ENCODE measurements at regions not wholly inside any gene's neighbourhood (a gene's known extent, or its start where the extent isn't known, plus 50 kb on each side); places are given as distances from the start of the nearest gene placed in this dataset.

- intact Hi-C loops (cut with micrococcal nuclease): no loop called here
- ChIA-PET CTCF (no interaction called here), POLR2A (no interaction called here)
- H4K20me1 ChIP-seq (replicated peaks; ENCODE audit: control insufficient read depth, extremely low read depth, insufficient read depth, low read length): no peaks in the 10 kb centered on the region
- no peak overlapping the region for H3K4me3 ChIP-seq (replicated peaks in 1 of 3; ENCODE audit: insufficient read depth in 1 of 3, low read depth in 1 of 3, low read length in 3 of 3)
- H2AFZ ChIP-seq (ENCODE audit: low read depth, low read length): no peak overlapping the region
- BruUV-seq (replicated peaks): no TSS peak
- dilution Hi-C loops (cut with MboI; ENCODE audit: extremely low pct_ligation_motif_present, low sequenced_read_pairs): no loop called here
- FAIRE-seq (no peak), DNase-seq (ENCODE audit: low read depth, low spot score) (no peak)
- H3K36me3 ChIP-seq (ENCODE audit: control insufficient read depth in 2 of 2, extremely low read depth in 1 of 2, insufficient read depth in 2 of 2, low read length in 2 of 2): no peaks in the 10 kb centered on the region
- no peak overlapping the region for H3K9ac ChIP-seq (replicated peaks; ENCODE audit: extremely low read depth, insufficient read depth, low read length)
- no peak overlapping the region for H3K4me2 ChIP-seq (ENCODE audit: insufficient read depth, low read length)
- no peaks in the 10 kb centered on the region for H3K27me3 ChIP-seq (ENCODE audit: control insufficient read depth in 2 of 2, insufficient read depth in 2 of 2, low read length in 2 of 2)
- TF ChIP-seq JUN (IDR thresholded peaks at IDR 0.05; ENCODE audit: borderline replicate concordance, insufficient read depth, insufficient read length, low read depth) (no peak), MYC (IDR thresholded peaks at IDR 0.05; ENCODE audit: low read depth, low read length) (no peak), POLR2A (IDR thresholded peaks at IDR 0.05; ENCODE audit: low read depth, low read length) (no peak), MAX (IDR thresholded peaks at IDR 0.05; ENCODE audit: insufficient read depth, insufficient read length) (no peak), FOS (IDR thresholded peaks at IDR 0.05; ENCODE audit: borderline replicate concordance, insufficient read depth, low read length) (no peak), POLR2AphosphoS5 (IDR thresholded peaks at IDR 0.05; ENCODE audit: insufficient read depth, low read depth, low read length) (no peak), EZH2 (IDR thresholded peaks at IDR 0.05; ENCODE audit: borderline replicate concordance, low read depth, low read length, severe bottlenecking) (no peak), GATA2 (IDR thresholded peaks at IDR 0.05; ENCODE audit: insufficient read depth, insufficient read length, low read depth, low read length) (no peak), CTCF (IDR thresholded peaks at IDR 0.05; ENCODE audit: extremely low read depth in 1 of 2, insufficient read depth in 1 of 2, low read depth in 1 of 2, low read length in 2 of 2) (no peak)
- H3K27ac ChIP-seq (ENCODE audit: insufficient read depth, low read depth, low read length): no peak overlapping the region
- no peaks in the 10 kb centered on the region for H3K4me1 ChIP-seq (ENCODE audit: control insufficient read depth, extremely low read depth, insufficient read depth, low read length)
- H3K79me2 ChIP-seq (ENCODE audit: control insufficient read depth, insufficient read depth, low read length): no peaks in the 10 kb centered on the region
- no peaks in the 10 kb centered on the region for H3K9me1 ChIP-seq (replicated peaks; ENCODE audit: control insufficient read depth, extremely low read depth, insufficient read depth, low read length)
- H3K9me3 ChIP-seq (replicated peaks; ENCODE audit: control insufficient read depth, insufficient read depth, low read length): no peaks in the 10 kb centered on the region
These were observed 377.2 kb downstream of the SUCLA2 start for GRCh38 chr13:47623862-47624261.
